ENCODE measurements at regions not wholly inside any gene's neighbourhood (a gene's known extent, or its start where the extent isn't known, plus 50 kb on each side); places are given as distances from the start of the nearest gene placed in this dataset.

GRCh38 chr6:168207421-168208175 is 112.0 kb downstream of the DACT2 start:
- TF ChIP-seq CTCF (IDR thresholded peaks at IDR 0.05): no peak
- TF ChIP-seq POLR2A (IDR thresholded peaks at IDR 0.05): no peak

Measured in lower leg skin (tissue), 3 donors.